NCI-H146 treated with DMSO at 0.1 percent for 48 hours (cell line): ENCODE measurements at regions not wholly inside any gene's neighbourhood (a gene's known extent, or its start where the extent isn't known, plus 50 kb on each side); places are given as distances from the start of the nearest gene placed in this dataset.
"Not testable (repeated sequence)": the region's sequence is repeated elsewhere in the genome, so short reads cannot be mapped to it uniquely, and the experiment has no call there.

Experiments
- DNase-seq: peaks from one replicate; lab custom pipeline; 2025; ENCODE audit not compliant: unreplicated experiment; lab: John Stamatoyannopoulos, UW

DNA sequence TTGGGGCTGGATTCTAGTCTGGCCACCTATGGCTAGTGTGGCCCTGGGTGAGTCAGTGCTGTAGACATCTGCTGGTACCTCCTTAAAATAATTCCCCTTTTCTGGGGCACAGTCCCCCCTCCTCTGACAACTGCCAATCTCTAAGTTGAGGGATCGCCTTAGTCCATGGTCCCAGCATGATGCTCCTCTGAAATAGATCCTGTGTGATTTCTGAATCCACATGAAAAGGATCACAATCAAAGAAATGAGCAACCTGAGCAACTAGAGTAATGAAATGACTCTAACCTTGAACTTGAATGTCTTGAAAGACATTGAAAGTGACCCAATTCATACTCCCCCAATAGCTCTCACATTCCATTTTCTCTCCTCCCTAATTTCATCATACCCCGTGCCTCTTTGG lies 332.5 kb downstream of the VRK1 start:
- no peak for DNase-seq

DNA sequence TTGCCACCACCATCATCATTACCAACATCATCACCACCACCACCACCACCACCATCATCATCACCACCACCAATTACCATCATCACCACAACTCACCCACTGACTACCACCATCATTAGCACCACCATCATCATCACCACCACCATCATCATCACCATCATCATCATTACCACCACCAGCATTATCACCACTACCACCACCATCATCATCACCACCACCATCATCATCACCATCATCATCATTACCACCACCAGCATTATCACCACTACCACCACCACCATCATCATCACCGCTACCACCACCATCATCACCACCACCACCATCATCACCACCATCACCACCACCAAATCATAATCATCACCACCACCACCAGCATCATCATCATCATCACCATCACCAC lies 338.7 kb downstream of the VRK1 start:
- not testable (repeated sequence) for DNase-seq

DNA sequence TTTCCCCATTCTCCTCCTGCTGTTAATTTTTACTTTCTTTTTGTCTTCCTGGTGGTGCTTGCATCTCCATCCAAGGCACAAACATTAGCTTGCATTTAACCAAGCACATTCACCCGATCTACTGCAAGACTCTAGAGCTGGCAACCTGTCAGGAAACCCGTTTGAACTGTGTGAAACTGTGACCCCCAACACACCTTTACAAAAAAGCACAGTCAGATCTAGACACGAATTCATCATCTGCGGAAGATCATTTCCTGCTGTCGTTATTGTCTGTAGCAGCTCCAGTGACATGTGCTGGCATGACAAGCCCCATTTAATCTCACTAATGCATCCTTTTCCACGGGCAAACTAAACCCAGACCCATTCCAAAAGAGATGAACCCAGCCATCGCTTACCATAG lies 340.5 kb downstream of the VRK1 start:
- DNase-seq: no peak

DNA sequence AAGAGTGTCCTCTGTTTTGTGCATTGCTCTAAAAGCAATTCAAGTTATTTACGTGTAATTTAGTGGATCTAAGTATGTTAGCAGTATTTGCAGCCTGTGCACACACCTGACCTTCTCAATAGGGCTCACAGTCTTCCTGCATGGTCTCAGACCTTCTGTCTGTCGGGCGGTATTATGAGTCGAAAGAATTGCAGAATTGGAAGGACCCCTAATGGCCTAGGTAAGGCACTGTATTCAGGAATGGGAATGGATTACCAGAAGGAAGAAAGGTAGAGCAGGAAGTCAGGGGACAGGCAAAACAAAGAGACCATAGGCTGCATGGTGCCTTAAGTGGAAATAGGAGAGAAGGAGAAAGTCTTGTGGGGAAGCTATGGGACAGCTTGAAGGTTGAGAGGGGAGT lies 341.6 kb downstream of the VRK1 start:
- DNase-seq: no peak

DNA sequence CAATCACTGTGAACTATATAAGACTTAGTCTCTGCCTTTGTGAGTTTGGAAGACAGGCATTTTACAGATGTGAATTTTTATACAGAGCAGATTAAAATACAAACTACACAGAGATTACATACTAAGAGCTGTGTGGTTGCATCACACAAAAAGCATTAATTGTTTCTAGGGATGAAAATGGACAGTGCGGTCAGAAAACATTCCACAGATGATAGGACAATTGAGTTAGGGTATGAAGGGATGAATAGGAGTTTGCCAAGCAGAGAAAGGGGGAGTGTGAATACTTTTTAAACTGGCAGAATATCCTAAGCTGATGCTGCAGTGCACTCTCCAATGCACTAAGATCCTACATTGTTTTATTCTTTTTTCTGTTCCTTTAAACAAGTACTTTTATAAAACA lies 345.8 kb downstream of the VRK1 start:
- no peak for DNase-seq

DNA sequence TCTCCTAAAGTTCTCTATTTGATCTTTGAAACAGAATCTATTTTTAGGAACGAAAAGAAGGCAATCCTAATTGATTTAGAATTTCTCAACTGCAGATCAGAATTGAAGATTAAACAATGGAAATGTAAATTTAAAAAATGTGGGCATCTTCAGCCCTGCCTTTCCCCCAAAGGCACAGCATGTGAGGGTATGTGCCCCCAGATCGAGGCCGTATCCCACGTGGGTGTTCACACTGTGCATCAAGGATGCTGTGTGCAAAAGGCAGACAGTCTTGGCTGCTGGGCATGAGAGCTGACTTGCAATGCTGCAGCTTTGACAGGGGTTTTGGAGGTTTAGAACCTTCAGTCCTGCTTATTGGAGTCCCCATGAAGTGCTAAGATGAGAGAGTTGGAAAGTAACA lies 346.3 kb downstream of the VRK1 start:
- DNase-seq: no peak

DNA sequence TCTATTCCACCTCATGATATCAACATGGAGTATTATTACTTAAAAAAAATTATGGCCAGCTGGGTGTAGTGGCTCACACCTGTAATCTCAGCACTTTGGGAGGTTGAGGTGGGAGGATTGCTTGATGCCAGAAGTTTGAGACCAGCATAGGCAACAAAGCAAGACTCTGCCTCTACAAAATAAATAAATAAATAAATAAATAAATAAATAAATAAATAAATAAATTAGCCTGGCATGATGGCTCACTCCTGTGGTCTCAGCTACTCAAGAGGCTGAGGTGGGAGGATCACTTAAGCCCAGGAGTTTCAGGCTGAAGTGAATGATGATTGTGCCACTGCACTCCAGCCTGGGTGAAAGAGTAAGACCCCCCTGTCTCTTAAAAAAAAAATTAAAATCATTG lies 350.8 kb downstream of the VRK1 start:
- DNase-seq: not testable (repeated sequence)

DNA sequence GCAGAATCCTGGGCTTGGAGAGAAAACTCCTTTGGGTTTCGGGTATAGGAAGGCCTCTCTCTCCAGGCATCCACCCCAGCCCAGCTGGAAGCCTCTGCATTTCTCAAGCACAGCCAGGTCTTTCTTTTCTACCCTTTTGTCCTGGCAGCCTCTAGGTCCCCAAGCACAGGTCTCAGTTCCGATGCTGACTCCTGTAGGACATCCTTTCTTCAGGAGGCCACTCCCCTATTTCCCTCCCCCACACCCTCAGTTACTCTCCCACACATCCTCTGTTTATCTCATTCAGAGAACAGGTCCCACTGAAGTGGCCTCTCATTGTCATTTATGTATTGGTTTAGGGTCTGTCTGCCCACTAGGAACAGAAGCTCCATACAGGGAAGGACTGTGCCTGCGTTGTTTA lies 352.6 kb downstream of the VRK1 start:
- no peak for DNase-seq

DNA sequence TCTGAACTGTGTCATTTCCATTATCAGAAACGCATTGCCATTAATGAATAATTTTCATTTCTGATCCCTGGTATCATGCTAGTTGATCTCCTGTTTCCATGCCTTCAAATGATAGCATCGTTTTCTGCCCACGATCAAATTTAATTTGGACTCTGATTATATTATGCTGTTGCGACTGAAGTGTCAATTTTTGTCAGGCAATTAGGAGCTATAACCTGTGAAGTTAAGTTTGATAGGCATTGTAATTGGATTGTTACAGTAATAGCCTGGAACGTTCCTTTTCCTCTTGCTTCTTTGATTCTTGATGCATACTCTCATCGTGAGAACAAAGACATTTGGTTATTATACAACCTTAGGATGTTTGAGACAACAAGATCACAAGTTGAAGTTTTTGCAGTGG lies 356.3 kb downstream of the VRK1 start:
- no peak for DNase-seq

DNA sequence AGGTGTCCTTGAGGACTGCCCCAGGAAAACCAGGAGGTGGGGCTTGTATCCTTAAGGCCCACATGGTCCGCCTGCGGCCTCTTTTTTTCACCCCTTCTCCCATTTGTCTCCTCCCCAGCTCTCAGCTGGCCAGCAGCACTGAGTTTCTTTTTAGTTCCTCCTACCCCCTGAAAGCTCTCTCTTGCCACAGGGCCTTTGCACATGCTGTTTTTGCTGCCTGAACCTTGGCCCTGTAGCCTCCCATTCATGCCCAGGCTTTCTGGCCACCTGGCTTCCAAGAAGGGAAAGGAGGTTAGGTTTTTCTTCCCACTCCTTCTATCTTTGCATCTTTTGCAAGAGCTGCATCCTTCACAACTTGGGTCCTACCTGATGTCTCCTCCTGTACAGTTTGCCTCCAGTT lies 358.1 kb downstream of the VRK1 start:
- DNase-seq: no peak

DNA sequence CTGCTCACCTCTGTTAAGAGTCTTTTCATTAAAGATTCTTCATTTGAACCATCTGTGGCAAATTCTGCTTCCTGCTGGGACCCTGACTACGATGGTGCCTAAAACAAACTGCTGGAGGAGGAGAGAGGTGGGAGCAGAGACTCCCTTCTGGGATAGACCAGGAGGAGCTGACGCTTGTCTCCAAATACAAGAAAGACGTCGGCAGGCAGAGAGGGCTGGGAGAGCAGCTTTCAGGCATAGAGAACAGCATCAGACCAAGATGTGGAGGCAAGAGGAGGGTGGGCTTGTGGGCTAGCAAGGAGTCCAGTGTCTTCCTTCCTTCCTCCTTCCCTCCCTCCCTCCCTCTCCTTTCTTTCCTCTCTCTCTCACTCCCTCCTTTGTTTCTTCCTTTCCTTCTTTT lies 358.6 kb downstream of the VRK1 start:
- DNase-seq: no peak

DNA sequence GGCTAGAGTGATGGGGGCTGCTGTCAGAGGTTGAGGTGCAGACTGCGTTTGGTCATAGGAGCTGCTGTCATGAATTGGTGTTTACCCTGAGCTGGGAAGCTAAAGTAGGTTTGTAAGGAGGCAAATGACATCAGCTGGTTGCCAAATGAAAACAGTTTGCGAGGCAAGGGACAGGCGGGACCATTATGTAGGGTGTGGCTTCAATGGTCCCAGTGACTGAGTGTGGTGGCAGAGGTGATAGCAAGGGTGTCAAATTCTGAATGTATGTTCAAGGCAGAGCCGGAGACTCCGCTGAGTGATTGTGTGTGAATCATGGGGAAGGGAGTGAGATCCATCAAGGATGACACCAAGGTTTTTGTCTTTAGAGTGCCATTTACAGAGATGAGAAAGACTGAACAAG lies 359.5 kb downstream of the VRK1 start:
- no peak for DNase-seq

DNA sequence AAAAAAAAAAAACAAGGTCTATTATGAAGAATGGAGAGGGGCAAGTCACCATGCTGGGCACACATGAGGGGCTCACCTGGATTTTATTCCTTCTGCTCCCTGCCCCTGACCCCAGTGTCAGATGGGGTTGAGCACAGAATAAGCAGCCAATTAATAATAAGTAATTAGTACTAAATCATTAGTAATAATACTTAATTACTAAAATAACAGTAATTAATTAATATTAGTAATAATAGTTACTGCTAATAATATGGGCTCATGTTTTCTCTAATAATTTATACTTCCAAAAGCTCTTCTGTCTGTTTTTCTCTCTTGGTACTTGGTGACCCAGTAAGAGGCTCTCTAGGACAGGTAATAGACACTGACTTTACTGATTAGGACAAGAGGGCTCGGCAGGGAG lies 360.9 kb downstream of the VRK1 start:
- DNase-seq: no peak

DNA sequence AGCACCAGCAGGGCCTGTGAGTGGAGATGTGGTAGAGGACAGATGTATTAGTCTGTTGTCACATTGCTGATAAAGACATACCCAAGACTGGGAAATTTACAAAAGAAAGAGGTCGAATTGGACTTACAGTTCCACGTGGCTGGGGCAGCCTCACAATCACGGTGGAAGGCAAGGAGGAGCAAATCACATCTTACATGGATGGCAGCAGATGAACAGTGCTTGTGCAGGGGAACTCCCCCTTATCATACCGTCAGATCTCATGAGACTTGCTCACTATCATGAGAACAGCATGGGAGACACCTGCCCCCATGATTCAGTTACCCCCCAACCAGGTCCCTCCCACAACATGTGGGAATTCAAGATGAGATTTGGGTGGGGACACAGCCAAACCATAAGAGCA lies 361.9 kb downstream of the VRK1 start:
- no peak for DNase-seq

DNA sequence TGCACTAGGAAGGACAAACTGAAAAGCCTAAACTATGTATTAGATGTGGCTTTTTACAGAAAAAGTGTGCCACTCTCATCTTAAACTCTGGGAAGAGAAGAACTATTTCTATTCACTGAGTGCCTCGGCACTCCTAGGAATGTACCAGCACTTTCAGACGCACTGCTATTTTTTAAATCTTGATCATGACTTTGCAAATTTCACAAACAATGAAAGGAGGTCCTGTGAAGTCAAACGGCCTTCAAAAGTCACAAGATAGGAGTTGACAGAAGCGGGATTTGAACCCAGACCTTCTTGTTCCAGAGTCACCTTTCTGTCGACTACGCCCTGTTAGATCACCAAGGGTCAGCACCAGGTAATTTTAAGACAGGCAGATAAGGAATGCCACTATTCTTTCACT lies 365.4 kb downstream of the VRK1 start:
- DNase-seq: no peak

DNA sequence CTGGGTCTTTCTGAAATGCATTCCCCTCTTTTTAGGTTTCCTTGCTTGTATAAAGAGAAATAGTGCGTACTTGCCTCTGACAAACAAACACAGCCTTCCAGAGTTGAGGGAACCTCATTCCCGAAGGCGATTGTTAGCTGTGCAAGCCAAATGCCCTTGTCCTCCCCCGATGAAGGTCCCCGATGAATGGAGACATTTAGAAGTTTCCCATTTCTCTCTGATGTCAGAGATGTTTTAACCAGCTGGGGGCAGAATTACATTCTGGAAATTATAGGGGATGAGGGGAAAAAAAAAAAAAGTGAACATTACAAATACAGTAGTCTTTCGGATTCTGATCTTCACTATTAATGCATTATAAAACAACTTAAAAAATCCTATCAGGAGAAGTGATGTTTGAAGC lies 366.8 kb downstream of the VRK1 start:
- DNase-seq: no peak

DNA sequence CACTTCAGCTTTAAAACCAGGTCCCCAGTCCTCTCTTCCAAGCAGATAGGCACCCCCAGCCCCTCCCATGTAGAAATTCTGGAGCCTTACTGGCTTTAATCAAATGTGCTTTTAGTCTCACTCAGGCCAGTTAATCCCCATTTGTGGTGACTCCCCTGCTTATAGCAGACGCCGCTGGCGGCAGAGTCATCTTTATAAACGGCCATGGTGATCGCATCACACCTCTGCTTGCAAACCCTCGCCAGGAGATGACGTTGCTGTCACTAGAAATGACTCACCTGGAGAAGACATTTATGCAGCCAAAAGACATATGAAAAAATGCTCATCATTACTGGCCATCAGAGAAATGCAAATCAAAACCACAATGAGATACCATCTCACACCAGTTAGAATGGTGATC lies 369.3 kb downstream of the VRK1 start:
- DNase-seq: no peak

DNA sequence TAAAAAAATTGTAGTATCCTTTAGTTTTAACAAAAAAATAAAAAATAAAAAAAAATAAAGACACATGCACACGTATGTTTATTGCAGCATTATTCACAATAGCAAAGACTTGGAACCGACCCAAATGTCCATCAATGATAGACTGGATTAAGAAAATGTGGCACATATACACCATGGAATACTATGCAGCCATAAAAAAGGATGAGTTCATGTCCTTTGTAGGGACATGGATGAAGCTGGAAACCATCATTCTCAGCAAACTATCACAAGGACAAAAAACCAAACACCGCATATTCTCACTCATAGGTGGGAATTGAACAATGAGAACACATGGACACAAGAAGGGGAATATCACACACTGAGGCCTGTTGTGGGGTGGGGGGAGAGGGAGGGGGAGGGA lies 370.4 kb downstream of the VRK1 start:
- not testable (repeated sequence) for DNase-seq

DNA sequence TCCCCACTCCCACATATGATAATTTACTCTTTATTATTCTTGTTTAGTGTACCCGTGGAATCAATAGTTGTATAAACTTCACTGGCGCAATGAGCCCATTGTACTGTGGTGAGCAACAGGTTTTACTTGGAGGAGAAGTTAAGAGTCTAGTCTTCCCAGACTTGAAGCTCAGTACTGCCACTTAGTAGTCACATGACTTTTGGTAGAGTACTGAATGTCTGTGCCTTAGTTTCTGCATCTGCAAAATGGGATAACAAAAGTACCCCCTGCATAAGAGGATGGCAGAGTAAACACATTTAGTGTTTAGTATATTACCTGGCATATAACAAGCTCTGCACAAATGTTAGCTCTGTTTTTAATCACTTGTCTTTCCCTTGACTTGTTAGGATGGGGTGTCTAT lies 375.5 kb downstream of the VRK1 start:
- no peak for DNase-seq

DNA sequence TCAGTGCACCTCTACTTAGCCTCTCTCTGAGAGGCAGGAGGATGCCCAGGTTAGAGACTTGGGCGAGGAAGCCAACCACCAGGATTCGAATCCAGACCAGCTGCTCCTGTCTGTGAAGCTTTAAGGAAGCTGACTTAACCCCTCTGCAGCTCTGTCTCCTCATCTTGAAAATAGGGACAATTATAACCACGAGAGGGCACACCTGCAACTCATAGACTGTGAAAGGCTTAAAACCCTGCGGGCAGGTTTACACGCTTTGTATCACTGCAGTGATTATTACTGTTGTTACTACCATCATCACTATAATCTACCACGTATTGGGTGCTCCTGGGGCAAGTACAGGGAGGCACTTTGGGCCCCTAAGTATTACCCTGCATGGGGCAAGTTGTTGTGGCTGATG lies 379.8 kb downstream of the VRK1 start:
- DNase-seq: no peak

DNA sequence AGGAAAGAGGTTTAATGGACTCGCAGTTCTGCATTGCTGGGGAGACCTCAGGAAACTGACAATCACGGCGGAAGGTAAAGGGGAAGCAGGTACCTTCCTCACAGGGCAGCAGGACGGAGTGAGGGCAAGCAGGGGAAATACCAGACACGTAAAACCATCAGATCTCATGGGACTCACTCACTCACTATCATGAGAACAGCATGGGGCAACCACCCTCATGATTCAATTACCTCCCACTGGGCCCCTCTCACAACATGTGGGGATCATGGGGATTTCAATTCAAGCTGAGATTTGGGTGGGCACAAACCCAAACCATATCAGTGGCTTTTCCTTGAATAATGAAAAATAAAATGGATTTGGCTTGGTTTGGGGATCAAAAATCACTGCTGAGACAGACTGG lies 380.5 kb downstream of the VRK1 start:
- DNase-seq: no peak

DNA sequence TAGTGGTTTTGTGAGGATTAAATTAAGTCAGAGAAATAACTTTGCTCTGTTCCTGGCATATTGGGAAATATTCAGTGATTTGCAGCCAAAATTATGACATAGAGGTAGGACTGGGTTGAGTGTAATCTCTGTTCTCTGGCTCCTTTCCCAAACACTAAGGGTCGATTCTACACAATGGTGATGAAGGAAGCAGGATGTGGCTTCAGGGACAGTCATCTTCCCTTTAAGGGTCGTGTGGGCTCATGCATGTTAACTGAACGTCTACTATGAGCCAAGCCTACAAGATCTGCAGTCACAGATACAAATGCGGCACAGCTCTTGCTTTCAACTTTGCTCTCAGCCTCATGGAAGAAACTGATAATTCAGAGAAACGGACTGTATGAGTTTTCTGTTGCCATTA lies 381.6 kb downstream of the VRK1 start:
- no peak for DNase-seq

DNA sequence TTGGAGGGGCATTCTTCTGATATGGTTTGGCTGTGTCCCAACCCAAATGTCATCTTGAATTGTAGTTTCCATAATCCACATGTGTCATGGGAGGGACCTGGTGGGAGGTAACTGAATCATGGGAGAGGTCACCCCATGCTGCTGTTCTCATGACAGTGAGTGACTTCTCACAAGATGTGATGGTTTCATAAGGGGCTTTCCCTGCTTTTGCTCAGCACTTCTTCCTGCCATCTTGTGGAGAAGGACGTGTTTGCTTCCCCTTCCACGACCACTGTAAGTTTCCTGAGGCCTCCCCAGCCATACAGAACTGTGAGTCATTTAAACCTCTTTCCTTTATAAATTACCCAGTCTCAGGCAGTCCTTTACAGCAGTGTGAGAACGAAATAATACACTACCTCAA lies 382.4 kb downstream of the VRK1 start:
- DNase-seq: no peak
